ENCODE measurements at regions not wholly inside any gene's neighbourhood (a gene's known extent, or its start where the extent isn't known, plus 50 kb on each side); places are given as distances from the start of the nearest gene placed in this dataset.

DNA sequence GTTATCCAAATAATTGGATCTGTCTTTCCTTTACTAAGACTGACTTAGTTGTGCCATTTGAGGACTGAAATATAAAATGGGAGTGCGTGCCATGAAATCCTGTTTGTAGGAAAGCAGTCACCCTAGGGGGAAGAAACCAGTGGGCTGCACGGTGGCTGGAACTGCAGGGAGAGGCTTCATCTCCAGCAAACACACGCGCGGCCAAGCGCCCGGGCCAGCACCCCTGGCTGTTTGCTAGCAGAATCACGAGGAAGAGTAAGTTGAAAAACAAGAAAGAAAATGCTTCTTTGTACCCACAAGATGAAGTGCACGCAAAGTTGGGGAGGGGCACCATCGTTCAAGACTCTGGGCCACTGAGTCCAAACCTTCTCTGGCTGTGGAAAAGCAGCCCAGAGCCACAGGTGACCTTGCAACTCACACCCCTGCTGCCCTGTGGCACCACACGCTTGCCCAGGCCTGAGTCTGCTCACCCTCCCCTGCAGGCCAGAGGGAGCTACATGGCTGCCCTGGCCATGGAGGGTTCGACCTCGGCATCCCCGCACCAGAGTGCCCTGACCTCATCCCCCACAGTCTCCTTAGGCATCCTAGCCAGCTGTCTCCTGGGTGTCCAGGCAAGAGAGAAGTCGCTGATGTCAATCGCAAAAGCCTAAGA is 55.2 kb downstream of the IRX2 start:
- DNase-seq = no peak

DNA sequence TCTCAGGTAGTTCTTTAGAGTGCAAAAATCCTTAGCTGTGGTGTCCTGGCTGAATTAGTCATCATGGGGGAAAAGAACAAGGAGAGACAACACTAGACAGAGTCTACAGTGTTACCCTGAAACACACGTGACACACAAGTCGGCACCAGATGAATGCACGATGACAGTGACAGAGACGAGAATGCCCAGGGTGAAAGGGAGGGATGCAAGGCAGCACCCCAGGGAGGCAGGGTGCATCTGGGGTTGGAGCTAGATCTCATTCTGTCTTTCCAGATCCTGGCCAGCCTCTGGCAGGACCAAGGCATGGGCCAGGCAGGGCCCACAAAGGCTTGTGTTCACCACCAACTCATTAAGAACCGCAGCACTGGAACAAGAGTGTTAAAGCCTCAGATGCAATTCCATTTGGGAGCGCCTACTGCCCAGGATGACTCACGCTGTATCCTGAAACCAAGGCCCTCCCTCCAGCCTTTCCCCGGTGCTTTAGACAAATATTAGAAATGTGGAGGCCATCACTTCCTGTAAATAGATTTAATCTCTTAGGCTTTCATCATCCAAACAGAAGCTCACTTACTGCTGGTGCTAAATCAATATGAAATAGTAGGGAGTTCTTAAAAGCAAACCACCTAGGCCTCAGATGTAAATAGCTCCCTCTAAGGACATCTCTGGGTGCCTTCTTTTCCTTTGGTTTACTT is 56.1 kb downstream of the IRX2 start:
- peak; percentile 67 for DNase-seq

DNA sequence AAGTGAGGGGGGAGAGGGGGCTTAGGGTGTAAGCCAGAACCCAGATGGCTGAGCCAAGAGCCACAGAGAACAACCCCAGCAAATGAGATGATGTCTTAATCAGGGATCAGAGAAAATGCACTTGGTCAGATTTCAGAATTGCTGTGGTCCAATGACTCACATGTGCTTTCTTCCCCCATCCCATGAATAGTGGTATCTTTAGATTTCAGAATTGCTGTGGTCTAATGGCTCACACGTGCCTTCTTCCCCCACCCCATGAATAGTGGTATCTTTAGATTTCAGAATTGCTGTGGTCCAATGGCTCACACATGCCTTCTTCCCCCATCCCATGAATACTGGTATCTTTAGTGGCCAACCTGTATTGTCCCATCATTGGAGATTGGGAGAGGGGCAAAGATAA is 59.9 kb downstream of the IRX2 start:
- no peak for DNase-seq

DNA sequence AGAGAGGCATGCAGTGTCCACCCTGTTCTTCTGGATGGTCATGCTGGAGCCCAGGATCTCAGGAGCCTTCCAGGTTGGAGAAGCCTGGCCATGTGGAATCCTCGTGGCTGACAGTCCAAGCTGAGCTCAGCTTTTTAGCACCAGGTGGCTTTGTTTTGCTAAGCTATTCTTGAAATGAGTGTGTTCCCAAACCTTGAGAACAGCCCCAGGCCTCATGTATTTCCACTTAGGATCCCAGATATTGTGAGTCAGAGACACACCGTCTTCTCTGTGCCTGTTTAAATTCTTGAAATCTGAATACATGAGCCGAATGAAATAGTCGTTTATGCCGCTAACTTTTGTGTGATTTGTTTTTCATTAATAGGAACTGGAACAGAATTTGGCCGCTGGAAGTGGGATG is 61.2 kb downstream of the IRX2 start:
- DNase-seq = no peak

DNA sequence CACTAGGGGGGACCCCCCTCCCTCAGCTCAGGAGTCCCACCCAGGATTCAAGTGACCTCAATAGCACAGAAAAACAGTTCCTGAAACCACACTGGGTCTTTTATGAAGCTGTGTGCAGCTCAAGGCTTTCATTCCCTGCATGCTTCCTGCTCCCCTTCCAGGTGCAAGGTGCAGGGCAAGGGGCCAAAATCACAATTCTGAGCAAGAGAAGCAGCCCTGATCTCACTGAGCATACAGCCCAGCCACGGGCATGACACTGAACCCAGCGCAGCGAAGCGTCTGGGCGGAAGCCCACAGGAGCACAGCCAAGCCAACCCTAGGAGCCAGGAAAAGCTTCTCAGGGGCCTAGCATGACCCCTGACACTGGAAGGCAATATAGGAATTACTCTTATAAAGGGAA is 62.9 kb downstream of the IRX2 start:
- no peak for DNase-seq

DNA sequence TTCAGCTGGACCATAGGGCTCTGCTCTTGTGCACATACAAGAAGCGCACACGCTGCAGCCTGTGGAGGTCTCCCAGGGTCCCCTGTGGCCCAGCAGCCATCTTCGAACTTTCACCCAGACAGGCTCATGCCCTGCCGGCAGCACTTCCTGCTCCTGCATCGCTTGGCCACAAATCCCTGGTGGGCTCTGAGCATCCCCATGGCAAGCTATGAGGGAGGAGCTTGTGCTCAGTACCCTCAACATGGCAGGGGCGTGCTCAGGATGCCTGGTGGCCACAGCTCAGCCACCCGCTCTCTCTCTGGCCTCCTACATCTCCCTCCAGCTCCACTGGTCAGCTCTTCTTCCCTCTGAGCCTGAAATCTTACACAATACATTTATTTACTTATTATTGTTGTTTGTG is 63.7 kb downstream of the IRX2 start:
- DNase-seq = no peak

DNA sequence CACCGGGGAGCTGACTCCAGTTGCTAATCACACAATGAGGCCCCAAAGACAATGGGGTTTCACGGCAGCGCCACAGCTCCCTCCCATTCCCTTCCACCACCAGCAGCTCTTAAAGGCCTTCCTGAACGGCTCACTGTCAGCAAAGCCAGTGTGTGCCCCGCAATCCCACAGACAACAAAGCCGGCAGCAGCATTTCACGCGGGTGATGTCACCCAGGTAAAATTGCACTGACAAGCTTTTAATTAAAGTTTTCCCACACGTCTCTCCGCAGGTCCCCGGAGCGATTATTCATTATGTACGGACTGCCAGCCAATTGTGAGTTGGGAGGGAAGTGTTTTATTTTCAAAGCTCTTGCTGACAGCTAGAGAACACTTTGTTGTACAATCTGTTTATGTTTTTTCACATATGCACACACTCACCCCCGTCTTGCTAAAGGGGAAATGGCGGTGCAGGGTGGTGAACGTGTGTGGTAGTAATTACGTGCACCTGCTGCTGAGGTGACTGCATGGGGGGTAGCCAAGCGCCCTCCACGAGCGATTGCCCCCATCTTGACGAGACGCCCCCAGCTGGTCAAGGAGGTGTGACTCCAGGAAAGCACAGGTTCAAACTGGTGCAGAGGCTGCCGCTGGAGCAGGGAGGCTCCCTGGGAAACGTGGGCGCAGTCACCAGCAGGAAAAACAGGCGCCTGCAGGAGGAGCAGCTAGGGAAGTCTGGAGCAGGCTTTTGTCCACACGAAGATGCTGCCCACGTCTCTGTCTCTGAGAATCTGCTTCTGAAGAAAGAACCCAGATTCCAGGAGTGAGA is 65.0 kb downstream of the IRX2 start:
- no peak for DNase-seq

DNA sequence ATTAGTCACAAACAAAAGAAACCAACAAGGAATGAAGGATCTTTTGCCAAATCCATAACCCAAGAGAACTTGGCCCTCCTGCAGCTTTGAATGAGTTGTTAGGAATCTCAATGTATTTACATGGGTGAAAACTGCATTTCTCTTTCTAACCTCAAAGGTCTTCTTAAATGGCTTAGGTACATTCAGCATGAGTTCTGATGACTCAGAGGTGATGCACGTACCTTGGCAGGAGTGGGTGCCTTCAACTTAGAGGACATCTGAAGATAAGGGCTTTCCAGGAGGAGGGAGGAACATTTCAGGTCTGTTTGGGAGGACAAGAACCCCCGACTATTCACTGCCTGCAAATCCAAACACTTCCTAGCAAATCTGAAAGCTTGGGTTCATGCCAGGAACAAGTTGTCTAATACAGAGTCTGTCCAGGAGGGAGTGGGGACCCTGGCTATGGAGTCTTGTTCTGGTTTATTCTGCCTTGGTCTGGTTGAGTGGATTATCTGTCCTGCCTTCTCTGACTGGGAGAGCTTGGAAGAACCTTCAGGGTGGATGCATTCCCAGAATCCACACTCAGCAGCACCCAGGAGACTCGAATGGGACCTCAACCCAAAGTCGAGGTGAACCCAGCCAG is 65.7 kb downstream of the IRX2 start:
- DNase-seq = peak; percentile 44

DNA sequence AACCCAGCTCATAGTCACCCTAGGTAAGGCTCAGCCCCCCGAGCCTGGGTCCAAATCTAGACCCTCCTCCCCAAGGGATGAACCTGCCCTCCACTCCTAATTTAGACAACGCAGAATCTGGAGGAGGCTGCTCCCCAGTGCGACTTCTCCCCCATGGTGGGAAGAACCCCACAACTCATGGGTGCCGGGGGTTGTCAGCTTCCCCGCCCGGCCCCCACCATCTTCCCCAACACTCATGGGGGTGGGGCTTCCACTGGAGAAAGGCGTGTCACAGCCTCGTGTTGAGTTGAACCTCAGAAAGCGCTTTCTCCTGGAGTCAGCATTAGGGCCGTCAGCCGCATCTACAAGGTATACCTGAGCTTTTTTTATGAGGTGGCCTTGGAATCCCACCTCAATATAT is 66.9 kb downstream of the IRX2 start:
- no peak for DNase-seq

DNA sequence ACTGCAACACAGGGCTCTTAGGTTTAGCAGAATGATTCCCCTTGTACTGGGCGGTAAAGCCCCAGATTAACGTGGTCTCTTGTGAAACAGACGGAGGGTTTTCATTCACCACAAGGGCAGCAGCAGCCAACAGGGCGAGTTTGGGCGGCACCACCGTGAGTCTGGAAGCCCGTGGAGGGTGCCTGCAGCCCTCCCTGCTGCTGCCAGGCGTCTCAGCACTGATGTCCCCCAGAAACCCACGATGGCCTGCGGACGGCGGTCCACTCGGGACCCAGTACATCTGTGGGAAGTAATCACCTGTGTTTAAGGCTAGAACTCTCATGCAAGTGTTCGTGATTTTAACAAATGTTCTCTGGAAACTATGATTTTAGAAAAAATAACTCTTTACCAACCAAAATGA is 67.8 kb downstream of the IRX2 start:
- no peak for DNase-seq

DNA sequence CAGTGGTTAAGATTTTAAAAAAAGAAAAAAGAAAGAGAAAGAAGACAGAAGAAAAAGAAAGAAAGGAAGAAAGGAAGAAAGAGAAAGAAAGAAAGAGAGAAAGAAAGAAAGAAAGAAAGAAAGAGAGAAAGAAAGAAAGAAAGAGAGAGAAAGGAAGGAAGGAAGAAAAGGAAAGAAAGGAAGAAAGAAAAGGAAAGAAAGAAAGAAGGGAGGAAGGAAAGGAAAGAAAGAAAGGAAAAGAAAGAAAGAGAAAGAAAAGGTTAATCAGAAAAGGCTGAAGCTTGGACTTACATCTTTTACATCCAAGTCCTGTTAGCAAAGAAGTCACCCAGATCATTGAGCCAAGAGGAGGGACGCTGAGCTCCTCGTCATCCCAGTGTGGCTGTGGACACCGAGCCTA is 70.0 kb downstream of the IRX2 start:
- no peak for DNase-seq

DNA sequence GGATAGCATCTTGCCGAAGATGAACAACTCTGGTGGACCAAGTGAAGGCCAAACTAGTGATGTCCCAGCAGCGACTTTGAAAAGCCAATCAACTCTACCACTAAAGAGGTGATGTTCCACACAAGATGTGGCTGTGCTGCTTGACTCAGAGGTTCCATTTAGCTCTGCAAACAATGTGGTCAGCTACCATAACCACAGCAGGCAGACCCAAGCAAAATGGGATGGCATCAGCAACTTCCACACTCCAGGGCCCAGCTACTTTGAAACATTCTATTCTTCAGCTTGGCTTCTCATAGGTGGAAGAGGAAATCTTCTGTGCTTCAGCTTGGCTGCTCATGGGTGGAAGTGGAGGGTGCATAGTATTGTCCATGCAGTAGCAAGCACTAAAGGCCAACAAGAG is 70.5 kb downstream of the IRX2 start:
- DNase-seq = no peak

DNA sequence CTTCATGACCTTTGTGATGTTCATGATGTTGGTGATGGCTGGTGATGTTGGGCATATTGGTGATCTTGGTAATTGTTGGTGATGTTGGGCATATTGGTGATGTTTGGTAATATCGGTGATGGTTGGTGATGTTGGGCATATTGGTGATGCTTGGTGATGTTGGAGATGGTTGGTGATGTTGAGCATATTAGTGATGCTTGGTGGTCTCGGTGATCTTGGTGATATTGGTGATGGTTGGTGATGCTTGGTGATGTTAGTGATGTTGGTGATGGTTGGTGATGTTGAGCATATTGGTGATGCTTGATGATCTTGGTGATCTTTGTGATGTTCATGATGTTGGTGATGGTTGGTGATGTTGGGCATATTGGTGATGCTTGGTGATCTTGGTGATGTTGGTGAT is 73.8 kb downstream of the IRX2 start:
- DNase-seq = no peak

DNA sequence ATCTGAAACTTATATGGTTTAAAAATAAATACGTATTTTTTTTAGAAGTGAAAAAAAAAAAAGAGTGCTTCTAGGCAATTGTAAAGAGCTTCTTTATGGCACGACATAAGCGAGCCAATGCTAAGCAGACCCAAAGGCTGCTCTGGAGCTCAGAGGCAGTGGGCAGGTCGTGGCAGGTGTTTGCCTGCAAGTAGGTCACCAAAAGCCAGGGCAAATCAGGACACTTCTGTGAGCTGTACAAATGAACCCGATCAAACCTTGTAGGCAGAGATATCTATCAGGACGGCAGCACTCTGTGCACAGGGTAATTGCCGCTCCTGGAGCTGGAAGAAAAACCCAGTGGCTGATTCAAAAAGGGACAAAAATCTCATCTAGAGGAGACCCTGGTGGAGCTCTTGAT is 75.9 kb downstream of the IRX2 start:
- DNase-seq = no peak

DNA sequence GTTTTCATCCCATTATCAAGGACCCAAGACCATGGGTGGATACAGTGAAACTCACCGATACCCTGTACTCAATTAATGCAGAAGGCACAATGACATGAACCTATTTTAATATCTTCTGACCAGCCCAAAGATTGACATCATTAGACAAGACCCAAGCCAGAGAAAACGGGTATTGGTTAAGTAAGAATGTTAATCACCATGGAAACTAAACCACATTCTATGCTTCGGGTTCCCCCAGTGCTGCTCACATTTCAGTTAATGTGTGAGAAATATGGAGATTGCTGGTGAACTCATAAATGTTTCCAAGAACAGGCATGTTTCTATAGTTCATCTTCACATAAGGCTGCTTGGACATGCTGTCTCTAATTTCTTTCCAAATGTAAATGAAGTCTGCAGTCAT is 77.0 kb downstream of the IRX2 start:
- no peak for DNase-seq

DNA sequence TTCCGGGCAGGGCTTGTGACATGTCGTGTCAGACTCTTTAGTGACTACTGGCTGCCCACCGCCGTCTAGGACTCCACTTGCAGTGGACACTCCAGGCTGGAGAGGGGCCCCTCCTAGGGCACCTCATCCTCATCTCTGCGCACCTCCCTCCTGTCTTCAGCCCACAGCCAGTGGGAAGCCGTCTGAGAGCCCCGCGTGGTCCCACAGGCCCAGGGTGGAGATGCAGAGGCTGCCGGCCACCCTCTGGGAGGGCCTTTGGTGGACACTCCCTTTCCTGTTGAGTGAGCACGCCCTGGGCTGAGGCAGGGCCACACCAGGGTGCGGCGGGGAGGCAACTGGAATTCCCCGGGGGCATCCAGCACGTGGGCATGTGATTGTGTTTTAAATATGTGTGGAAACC is 80.5 kb downstream of the IRX2 start:
- DNase-seq = no peak

DNA sequence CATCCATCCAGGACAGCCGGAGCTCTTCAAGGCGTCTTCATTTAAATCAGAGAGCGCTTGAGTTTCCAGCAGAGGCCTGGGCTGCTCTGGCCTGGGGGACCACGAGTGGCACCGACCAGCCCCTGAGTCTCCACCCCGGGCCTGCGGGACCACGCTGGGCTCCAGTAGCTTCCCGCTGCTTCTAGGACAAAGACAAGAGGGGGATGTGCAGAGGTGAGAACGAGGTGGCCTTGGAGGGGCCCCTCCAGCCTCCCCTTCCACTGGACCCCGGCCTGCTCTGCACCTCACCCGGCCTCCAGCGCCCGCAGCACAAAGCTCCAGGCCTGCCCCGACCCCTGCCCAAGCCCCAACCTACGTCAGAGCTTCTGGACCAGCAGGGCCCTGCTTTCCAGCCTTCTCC is 81.6 kb downstream of the IRX2 start:
- DNase-seq = no peak

DNA sequence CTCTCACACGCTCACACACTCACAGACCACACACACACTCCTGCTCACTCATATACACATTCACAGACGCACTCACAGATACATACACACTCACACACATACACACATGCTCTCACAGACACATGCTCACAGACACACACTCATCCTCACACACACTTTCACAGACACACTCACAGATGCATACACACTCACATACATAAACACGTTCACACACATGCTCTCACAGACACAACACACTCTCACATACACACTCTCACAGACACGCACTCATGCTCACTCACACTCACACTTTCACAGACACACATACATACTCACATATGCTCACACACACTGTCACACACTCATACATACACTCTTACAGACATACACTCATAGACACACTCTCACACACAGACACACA is 82.2 kb downstream of the IRX2 start:
- no peak for DNase-seq

DNA sequence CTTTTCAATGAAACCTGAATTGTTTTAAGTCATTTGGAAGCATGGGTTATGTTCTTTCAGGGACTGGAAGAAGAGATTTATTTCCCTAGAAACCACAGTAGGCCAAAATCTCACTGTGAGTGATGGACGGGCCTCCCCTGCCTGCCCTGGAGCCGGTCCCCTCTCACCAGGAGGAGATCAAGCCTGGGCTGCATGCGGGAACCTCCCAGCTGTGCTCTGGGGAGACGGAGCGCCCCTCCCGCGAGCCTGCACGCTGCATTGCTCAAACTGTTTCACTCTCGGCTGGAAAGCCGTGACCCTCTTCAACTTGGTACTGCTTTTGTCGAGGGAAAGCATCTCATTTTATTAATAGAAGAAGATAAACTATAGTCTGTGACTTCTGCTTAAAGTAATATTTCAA is 85.4 kb downstream of the IRX2 start:
- no peak for DNase-seq

DNA sequence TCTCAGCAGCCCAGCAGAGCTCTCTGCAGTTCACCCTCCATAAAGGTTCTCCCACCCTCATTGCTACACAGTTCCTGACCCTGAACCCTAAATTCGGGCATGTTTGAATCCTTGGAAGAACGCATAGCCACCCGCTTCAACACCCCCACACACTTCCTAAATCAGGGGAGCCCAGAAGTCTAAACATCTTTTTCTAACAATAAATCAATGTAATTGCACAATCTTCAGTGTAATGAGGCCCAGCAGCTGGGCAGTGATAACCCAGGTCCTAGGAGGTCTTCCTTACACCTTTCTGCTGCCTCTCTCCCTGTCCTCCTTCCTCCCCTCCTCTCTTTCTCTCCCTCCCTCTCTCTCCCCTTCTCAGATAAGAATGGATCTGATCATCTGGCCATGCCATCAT is 88.0 kb downstream of the IRX2 start:
- DNase-seq = no peak

DNA sequence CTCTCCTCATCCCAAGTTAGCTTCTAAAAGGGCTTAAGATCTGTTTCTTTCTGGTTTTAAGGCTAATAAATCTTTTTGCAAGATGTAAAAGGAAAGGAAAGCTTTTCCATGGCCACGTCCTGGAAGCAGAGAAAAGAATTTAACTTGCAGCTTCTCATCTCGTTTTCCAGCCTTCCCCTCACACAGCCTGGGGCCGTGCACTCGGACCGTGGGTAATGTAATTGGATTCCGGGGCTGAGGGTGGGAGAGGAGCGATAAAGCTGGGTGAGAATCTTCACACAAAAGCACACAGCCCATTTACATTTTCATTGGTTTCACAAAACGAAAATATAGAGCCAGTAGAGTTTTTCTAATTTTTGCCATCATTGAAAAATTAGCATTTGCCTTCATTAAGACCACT is 91.2 kb downstream of the IRX2 start:
- no peak for DNase-seq

DNA sequence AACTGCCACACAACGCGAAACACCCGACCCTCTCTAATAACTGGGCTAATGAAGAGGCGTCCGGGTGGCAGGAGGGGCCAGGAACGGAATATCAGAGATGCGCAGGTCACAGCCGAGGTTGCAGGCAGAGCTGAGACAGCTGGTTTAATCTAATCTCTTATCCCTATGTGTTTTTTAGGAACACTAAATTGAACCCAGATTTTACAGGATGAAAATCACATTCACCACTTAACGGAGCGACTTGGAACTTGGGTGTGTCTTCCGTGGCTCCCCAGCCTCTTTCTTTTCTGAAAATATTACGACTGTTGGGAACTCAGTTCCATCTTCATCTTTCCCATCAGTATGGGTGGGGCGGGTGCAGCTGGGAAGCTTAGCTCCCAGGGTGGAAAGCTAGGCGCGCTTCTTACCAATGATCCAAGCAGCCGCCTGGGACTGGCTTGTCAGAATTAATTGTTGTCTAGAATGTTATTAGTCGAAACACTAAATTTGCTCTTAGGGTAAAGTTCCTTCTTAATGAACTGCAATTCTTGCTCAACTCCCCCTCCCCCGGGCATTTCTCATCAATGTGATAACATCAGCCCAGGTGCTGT is 92.5 kb downstream of the IRX2 start:
- DNase-seq = no peak

DNA sequence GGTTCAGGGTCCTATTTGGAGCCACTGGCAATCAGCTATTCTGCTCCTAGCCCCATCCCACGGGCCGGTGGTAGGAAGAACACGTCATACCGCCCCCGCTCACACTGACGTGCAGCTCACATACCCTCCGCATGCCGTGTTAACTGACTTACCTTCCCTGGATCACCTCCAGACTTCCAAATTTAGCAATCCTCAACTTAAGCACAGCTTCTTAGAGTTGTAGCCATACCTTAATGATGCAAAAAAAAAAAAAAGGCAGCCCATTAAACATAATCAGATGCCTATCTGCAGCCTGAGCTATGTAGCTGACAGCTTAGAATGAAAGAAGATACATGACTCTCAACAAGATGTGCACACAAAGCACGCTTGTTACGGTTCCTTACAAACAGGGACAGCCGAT is 93.0 kb downstream of the IRX2 start:
- DNase-seq = peak; percentile 87

DNA sequence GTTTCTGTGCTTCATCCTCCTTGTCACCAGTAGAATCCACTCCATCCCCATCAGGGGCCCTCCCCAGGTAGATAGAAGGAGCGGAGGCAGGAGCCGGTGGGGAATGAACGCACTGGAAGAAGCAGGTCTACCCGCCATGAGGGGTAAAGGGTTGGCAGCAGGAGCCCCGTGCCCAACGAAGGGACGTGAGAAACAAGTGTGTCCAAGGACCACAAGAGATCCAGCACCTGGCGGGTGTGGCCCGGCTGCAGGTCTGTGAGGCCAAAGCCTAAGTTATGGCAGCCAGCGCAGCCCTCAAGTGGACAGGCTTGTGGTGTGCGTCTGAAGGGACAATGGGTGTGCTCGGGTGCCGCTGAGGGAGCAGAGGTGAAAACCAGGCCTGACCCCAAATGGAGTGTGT is 94.3 kb downstream of the IRX2 start:
- no peak for DNase-seq
